SK-N-DZ (cell line): ENCODE measurements at regions not wholly inside any gene's neighbourhood (a gene's known extent, or its start where the extent isn't known, plus 50 kb on each side); places are given as distances from the start of the nearest gene placed in this dataset.
A peak's percentile ranks its signal among the peaks of the same experiment; 100 is the strongest.
"Not testable (repeated sequence)": the region's sequence is repeated elsewhere in the genome, so short reads cannot be mapped to it uniquely, and the experiment has no call there.

ENCODE experiments used
- DNase-seq: peaks from one replicate; pipeline ENCODE4 v3.0.0-alpha.2; 2015; ENCODE audit warnings: low spot score

DNA sequence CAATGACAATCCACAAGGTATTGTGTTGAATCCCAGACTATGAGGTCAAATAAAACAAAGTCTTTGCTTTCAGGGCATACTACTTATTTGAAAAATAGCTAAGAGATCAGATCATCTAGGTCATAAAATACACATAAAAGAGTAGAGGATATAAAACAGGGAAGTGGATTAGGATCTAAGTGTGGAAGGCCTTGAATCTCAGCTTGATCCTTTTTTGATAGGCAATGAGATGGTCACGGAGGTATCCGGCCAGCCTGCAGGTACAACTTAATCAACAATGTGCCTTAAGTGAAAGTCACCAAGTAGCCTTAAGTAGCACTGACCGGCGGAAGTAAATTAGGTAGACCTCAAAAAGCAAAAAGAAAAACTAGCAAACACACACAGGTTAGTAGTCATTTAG lies 901.7 kb downstream of the KCNJ2 start:
- no peak for DNase-seq

DNA sequence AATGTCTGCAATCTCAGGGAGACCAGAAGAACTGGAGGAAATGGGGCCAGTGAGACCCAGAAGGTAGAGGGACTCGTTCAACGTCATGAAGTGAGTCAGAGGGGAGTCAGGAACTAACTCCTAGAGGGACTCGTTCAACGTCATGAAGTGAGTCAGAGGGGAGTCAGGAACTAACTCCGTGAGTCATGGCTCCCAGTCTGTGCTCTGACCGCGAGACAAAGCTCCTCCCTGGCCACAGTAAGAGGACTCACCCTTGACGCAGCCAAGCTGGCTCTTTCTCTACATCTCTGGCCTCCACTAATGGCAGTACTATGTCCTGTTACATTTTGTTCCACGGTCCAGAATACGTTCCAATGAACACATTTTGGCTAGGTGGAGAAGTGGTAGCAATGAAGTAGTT lies 902.5 kb downstream of the KCNJ2 start:
- DNase-seq = no peak

DNA sequence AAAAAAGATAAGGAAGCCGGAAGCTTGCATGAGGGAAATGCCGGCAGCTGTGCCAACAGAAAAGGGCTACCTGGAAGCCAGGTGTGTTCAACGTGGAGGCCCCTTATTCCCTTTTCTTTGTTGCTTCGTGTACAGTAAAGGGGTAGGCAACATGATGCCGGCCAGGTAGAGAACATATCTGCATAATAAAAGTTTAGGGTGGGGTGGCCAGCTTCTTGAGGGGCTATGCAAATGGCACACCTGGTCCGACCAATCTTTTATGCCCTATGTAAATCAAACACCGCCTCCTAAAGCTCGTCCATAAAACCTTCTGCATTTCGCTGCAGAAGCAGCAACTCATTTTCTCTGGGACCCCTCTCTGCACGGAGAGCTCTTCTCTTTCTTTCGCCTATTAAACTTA lies 911.6 kb downstream of the KCNJ2 start:
- DNase-seq = no peak

DNA sequence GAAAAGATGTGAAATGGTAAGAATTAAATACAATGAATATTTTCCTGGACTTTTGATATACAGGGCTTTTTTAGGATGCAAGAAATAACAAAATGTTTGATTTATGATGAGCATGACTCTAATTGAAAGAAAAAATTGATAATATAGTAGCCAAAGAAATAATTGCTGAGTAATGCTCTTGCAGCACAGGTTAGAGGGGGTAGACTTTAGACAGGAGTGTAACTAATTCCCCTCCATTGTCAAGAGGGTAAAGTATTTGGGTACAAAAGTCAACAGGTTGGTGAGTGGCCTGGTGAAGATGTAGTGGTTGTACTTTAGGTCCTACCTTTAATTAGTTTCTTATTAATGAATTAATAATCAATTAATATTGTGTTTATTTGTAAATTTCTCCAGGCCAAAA lies 912.3 kb downstream of the KCNJ2 start:
- no peak for DNase-seq

GRCh38 chr17:71084219-71084618 lies 914.9 kb downstream of the KCNJ2 start:
- DNase-seq = peak; percentile 15

- no peak for DNase-seq
Measured at GRCh38 chr17:71084838-71085237, 915.5 kb downstream of the KCNJ2 start.

GRCh38 chr17:71085238-71086033 lies 916.1 kb downstream of the KCNJ2 start:
- peak; percentile 61 for DNase-seq

GRCh38 chr17:71089431-71089830 lies 920.1 kb downstream of the KCNJ2 start:
- no peak for DNase-seq

GRCh38 chr17:71098071-71098470 lies 928.7 kb downstream of the KCNJ2 start:
- no peak for DNase-seq

DNA sequence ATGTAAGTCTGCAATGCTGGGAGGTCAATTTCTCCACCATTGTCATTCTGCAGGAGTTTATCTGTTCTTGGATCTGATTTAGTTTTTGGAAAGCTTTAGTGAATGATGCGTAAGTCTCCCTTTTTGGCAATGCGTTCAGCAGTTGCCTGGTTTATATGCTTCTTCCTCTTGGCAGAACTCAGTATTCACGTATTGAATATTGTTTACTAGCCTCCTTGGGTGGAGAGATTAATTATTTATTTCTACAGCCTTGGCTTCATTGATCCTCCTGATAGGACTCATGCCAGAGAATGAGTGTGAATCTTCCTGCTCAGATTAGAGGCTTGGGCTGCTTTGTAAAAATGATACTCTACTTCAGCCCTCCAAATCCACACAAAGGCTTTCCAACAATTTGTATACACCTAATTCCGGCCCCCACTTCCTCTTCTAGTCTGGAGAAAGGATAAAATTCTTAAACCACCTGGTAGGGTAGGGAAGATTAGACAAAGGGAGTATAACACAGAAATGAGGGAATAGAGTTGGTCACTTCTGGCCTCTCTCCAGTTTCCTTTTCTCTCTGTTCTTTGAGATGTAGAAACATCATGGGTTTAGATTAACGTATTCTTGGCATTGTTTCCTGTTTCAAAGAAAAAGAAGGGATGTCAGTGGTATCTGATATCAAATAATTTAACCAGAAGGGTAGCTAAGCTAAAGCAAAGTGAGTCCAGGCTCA lies 929.8 kb downstream of the KCNJ2 start:
- DNase-seq = no peak

DNA sequence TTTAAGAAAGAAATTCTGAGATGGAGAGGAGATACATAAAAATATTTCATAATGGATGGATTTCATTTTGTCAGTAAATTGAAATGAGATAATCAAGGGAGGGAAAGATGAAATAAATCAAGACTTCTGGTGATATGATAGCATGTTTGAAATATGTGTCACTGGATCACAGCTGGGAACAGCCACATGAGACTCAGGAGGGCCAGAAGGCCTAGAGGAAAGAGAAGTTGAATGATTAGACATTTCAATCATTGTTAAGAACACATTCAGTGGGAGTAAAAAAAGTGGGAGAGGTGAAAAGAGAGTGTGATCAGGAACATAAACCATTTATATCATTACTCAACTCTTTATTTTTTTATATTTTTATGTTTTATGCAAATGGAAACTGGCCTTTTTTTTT lies 933.4 kb downstream of the KCNJ2 start:
- DNase-seq = no peak

DNA sequence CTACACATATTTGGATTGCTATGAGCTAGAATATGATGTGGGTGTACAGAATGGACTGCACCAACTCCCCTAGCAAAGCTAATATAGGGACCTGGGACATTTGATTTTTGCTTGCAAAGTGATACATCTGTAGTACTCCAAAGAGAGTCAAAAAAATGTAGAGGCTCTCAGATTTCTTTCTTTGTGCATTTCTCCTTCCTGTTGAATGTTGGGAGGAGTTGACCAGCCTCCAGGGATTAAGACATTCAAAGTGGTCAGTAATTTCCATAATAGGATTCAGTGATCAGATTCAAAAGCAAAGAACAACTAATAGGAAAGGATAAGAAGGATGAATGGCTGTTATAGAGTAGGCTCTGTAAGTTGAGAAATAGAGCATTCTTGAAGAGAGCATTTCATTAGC lies 934.9 kb downstream of the KCNJ2 start:
- DNase-seq = no peak

GRCh38 chr17:71106056-71106455 lies 936.7 kb downstream of the KCNJ2 start:
- not testable (repeated sequence) for DNase-seq

- DNase-seq = no peak
Measured at GRCh38 chr17:71107136-71107535, 937.8 kb downstream of the KCNJ2 start.

DNA sequence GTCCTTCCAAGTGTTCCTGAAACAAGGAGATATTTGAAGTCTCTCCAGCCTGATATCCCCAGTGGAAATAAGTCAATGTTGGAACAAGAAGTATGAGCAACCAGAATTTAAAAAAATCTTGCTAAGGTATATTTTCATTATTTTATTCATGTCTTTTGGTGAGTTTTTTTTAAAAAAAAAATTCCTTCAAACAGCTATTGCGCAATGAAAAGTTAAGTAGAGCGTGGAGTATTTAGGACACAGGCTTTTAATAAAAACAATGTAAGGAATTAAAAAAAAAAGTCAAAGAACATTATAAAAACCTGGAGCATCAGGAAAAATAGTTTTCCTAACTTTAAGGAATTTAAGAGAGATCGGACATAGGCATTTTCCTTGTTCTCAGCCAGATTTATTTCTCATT lies 940.4 kb downstream of the KCNJ2 start:
- no peak for DNase-seq

GRCh38 chr17:71110326-71110725 lies 941.0 kb downstream of the KCNJ2 start:
- DNase-seq = no peak

DNA sequence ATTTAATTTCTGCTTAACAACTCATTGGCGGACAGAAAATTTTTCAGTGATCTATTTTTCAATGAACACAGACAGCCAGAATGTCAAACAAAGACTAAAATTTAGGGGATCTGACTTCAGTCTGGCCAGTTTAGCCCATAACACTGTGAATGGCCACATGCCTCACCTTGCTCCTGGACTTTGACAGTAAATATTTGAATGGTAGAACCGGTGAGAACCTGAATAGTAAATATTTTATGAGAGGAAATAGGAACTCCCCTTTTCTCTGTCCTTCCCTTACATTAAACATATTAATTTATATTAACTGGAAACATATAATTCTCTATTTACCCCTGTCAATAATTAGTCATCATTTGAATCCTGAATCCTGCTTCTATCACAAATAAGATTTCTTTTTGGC lies 942.1 kb downstream of the KCNJ2 start:
- no peak for DNase-seq

- no peak for DNase-seq
Measured at GRCh38 chr17:71111934-71112333, 942.6 kb downstream of the KCNJ2 start.

- DNase-seq = no peak
Measured at GRCh38 chr17:71113347-71113746, 944.0 kb downstream of the KCNJ2 start.

DNA sequence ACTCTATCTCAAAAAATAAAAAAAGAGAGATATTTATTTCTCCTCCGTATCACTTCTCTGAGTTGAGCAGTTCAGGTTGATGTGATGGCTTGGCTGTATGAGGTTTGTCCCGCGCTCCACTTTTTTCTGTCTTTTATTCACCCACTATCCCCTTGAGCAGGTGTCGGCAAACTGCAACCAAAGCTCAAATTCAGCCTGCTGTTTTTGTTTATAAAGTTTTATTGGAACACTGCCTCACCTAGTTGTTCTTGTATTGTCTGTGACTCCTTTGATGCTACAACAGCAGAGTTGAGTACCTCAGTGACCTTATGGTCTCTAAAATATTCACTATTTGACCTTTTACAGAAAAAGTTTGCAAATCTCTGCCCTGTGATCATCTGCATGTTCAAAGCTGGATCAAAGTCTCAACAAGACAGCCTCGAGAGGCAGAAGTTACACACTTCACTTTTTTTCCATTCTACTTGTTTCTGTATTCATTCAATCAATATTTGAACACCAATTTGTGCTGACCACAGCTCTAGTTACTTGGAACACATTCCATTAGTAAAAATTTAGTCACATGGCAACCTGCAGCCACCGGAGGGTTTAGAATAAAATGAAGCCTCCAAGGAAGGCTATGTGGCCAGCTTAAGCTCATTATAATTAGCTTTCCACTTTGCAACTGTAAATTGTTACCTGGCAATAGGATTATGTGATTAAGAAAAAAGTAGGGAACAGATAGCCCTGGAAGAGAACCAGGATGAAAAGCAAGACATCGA lies 945.8 kb downstream of the KCNJ2 start:
- peak; percentile 20 for DNase-seq

- DNase-seq = no peak
Measured at GRCh38 chr17:71115669-71115972, 946.3 kb downstream of the KCNJ2 start.

- DNase-seq = no peak
Measured at GRCh38 chr17:71117466-71117865, 948.1 kb downstream of the KCNJ2 start.

DNA sequence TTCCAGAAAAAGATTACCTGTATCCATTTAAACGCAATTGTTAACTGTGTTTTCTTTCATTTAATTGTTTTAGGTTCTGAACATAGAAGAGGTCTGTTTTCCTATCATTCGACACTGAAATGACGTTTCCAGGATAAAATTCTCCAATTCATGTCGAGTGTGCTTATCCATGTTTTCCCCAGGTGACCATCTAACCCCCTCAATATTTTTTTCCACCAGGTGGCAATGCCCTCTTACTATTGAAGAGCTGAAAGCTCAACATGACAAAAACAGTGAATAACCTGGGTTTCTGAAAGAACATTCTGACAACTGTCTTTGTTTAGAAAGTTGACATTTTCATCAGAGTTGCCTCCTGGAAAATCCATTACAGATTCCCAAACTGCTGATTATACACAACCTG lies 948.7 kb downstream of the KCNJ2 start:
- peak; percentile 64 for DNase-seq
